SK-N-SH (cell line): ENCODE measurements at regions not wholly inside any gene's neighbourhood (a gene's known extent, or its start where the extent isn't known, plus 50 kb on each side); places are given as distances from the start of the nearest gene placed in this dataset.

Source experiments
- EP300 ChIP-seq, 2 experiments: IDR thresholded peaks; 2 replicates each; pipeline versions ENCODE4 v1.4.0 to v1.6.1; 2012; ENCODE audit warnings: borderline replicate concordance in 1 of 2, low read depth in 1 of 2, low read length in 1 of 2
- EZH2phosphoT487 ChIP-seq: fragments of 200-600 bp; sonication (generic); IDR thresholded peaks from 2 replicates; pipeline ENCODE4 v1.6.1; 2017; ENCODE audit warnings: low read depth, mixed run types, mild to moderate bottlenecking, antibody characterized with exemption, moderate library complexity, borderline replicate concordance
- FOXJ3 ChIP-seq: sonication (generic); formaldehyde crosslinking; IDR thresholded peaks from 2 replicates; pipeline ENCODE4 v1.5.1; 2020; ENCODE audit warnings: mild to moderate bottlenecking, missing genetic modification reagents
- POLR2AphosphoS5 ChIP-seq: IDR thresholded peaks from 2 replicates; pipeline ENCODE4 v1.6.1; 2012; ENCODE audit warnings: low read depth, low read length
- RAD21 ChIP-seq: IDR thresholded peaks from 2 replicates; pipeline ENCODE4 v1.6.1; 2012; ENCODE audit warnings: mild to moderate bottlenecking, low read length
- RFX5 ChIP-seq: IDR thresholded peaks from 2 replicates; pipeline ENCODE4 v1.6.1; 2012; ENCODE audit warnings: mild to moderate bottlenecking, improper control_type of control experiment, low read length
- SMC3 ChIP-seq: IDR thresholded peaks from 2 replicates; pipeline ENCODE4 v1.6.1; 2012; ENCODE audit warnings: low read depth, low read length, improper control_type of control experiment
- TCF12 ChIP-seq: IDR thresholded peaks from 2 replicates; pipeline ENCODE4 v1.4.0; 2012
- TEAD4 ChIP-seq: IDR thresholded peaks from 2 replicates; pipeline ENCODE4 v1.4.0; 2012; ENCODE audit warnings: mild to moderate bottlenecking, borderline replicate concordance; ENCODE audit not compliant: insufficient read depth
- YY1 ChIP-seq: IDR thresholded peaks from 2 replicates; pipeline ENCODE4 v1.4.0; 2012; ENCODE audit warnings: low read depth, mild to moderate bottlenecking
- TF ChIP-seq, protein P1 (sequence below): fragments of 200-600 bp; sonication (generic); IDR thresholded peaks from 2 replicates; pipeline ENCODE4 v1.6.1; 2017; ENCODE audit warnings: antibody characterized with exemption, mild to moderate bottlenecking, moderate library complexity
- TF ChIP-seq, protein P2 (sequence below): fragments of 150-350 bp; IDR thresholded peaks from 2 replicates; pipeline ENCODE4 v1.6.1; 2017; ENCODE audit warnings: antibody characterized with exemption, low read length, low read depth, borderline replicate concordance
- TF ChIP-seq, protein P3 (sequence below): IDR thresholded peaks from 2 replicates; pipeline ENCODE4 v1.6.1; 2012; ENCODE audit warnings: mild to moderate bottlenecking, low read depth, low read length, moderate library complexity

DNA sequence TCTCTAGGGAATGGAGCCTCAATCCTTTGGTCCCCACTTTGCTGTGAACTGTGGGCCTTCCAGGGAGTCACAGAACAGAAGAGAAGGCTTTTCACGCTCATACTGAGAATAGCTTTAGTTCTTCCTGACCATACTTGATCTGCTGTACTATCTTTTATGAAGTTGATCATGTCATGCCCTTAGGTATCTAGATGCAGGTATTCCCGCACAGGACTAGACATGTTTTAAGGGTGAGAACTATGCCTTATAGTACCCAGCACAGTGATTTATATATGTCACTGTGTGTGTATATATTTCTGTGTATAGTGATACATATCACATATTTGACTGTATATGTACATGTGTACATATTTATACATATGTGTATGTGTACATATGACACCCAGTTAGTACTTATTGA lies 358.4 kb upstream of the SEMA6D start:
- TF ChIP-seq, protein P1, sequence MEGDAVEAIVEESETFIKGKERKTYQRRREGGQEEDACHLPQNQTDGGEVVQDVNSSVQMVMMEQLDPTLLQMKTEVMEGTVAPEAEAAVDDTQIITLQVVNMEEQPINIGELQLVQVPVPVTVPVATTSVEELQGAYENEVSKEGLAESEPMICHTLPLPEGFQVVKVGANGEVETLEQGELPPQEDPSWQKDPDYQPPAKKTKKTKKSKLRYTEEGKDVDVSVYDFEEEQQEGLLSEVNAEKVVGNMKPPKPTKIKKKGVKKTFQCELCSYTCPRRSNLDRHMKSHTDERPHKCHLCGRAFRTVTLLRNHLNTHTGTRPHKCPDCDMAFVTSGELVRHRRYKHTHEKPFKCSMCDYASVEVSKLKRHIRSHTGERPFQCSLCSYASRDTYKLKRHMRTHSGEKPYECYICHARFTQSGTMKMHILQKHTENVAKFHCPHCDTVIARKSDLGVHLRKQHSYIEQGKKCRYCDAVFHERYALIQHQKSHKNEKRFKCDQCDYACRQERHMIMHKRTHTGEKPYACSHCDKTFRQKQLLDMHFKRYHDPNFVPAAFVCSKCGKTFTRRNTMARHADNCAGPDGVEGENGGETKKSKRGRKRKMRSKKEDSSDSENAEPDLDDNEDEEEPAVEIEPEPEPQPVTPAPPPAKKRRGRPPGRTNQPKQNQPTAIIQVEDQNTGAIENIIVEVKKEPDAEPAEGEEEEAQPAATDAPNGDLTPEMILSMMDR, result no peak
- TF ChIP-seq SMC3 (no peak), EP300 (IDR thresholded peaks at IDR 0.05; ENCODE audit: borderline replicate concordance in 1 of 2, low read depth in 1 of 2, low read length in 1 of 2) (no peak), YY1 (no peak), EZH2phosphoT487 (no peak), FOXJ3 (CRISPR knock-in tag) (no peak), RAD21 (no peak), TEAD4 (no peak), POLR2AphosphoS5 (no peak), TCF12 (no peak), RFX5 (no peak)
- TF ChIP-seq, protein P2, sequence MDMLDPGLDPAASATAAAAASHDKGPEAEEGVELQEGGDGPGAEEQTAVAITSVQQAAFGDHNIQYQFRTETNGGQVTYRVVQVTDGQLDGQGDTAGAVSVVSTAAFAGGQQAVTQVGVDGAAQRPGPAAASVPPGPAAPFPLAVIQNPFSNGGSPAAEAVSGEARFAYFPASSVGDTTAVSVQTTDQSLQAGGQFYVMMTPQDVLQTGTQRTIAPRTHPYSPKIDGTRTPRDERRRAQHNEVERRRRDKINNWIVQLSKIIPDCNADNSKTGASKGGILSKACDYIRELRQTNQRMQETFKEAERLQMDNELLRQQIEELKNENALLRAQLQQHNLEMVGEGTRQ, result no peak
- TF ChIP-seq, protein P3, sequence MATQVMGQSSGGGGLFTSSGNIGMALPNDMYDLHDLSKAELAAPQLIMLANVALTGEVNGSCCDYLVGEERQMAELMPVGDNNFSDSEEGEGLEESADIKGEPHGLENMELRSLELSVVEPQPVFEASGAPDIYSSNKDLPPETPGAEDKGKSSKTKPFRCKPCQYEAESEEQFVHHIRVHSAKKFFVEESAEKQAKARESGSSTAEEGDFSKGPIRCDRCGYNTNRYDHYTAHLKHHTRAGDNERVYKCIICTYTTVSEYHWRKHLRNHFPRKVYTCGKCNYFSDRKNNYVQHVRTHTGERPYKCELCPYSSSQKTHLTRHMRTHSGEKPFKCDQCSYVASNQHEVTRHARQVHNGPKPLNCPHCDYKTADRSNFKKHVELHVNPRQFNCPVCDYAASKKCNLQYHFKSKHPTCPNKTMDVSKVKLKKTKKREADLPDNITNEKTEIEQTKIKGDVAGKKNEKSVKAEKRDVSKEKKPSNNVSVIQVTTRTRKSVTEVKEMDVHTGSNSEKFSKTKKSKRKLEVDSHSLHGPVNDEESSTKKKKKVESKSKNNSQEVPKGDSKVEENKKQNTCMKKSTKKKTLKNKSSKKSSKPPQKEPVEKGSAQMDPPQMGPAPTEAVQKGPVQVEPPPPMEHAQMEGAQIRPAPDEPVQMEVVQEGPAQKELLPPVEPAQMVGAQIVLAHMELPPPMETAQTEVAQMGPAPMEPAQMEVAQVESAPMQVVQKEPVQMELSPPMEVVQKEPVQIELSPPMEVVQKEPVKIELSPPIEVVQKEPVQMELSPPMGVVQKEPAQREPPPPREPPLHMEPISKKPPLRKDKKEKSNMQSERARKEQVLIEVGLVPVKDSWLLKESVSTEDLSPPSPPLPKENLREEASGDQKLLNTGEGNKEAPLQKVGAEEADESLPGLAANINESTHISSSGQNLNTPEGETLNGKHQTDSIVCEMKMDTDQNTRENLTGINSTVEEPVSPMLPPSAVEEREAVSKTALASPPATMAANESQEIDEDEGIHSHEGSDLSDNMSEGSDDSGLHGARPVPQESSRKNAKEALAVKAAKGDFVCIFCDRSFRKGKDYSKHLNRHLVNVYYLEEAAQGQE, result no peak
